Stimulated activated CD4-positive, alpha-beta T cell treated with anti-CD3 and anti-CD28 coated beads, Interleukin-12 subunit alpha, Interleukin-12 subunit beta, amount 100 ng/mL, for 48 hours (primary cell): ENCODE measurements at regions not wholly inside any gene's neighbourhood (a gene's known extent, or its start where the extent isn't known, plus 50 kb on each side); places are given as distances from the start of the nearest gene placed in this dataset.

Experiments
- DNase-seq, 3 donors: peaks; one replicate each; pipeline ENCODE4 v3.0.0-alpha.2; 2020; ENCODE audit warnings: low read depth in 2 of 3, low spot score in 1 of 3

GRCh38 chr11:26027887-26028286 is 304.0 kb upstream of the ANO3 start:
- DNase-seq, result no peak

GRCh38 chr11:26028393-26028911 is 303.5 kb upstream of the ANO3 start:
- no peak for DNase-seq

- no peak for DNase-seq
These were observed 301.5 kb upstream of the ANO3 start for GRCh38 chr11:26030399-26030798.

- DNase-seq, result no peak
These were observed 299.7 kb upstream of the ANO3 start for GRCh38 chr11:26032241-26032640.

GRCh38 chr11:26035696-26036095 is 296.2 kb upstream of the ANO3 start:
- no peak for DNase-seq

GRCh38 chr11:26037716-26038115 is 294.2 kb upstream of the ANO3 start:
- no peak for DNase-seq

- DNase-seq, result no peak
These were observed 291.6 kb upstream of the ANO3 start for GRCh38 chr11:26040339-26040738.

- no peak for DNase-seq
These were observed 289.8 kb upstream of the ANO3 start for GRCh38 chr11:26042113-26042512.

GRCh38 chr11:26043665-26044064 is 288.3 kb upstream of the ANO3 start:
- no peak for DNase-seq

- DNase-seq, result no peak
These were observed 287.5 kb upstream of the ANO3 start for GRCh38 chr11:26044389-26044788.

- DNase-seq, result no peak
These were observed 286.8 kb upstream of the ANO3 start for GRCh38 chr11:26045082-26045481.

GRCh38 chr11:26048271-26048670 is 283.7 kb upstream of the ANO3 start:
- DNase-seq, result no peak

GRCh38 chr11:26053966-26054365 is 278.0 kb upstream of the ANO3 start:
- no peak for DNase-seq

GRCh38 chr11:26062660-26063059 is 269.3 kb upstream of the ANO3 start:
- DNase-seq, result no peak

GRCh38 chr11:26063915-26064314 is 268.0 kb upstream of the ANO3 start:
- DNase-seq, result no peak

GRCh38 chr11:26065944-26066343 is 266.0 kb upstream of the ANO3 start:
- DNase-seq, result no peak

GRCh38 chr11:26070714-26071380 is 261.1 kb upstream of the ANO3 start:
- DNase-seq, result no peak

- no peak for DNase-seq
These were observed 259.2 kb upstream of the ANO3 start for GRCh38 chr11:26072614-26073153.

GRCh38 chr11:26073646-26074045 is 258.3 kb upstream of the ANO3 start:
- no peak for DNase-seq

GRCh38 chr11:26076233-26076990 is 255.5 kb upstream of the ANO3 start:
- no peak for DNase-seq

GRCh38 chr11:26078231-26078821 is 253.6 kb upstream of the ANO3 start:
- DNase-seq, result no peak

GRCh38 chr11:26084313-26084712 is 247.6 kb upstream of the ANO3 start:
- DNase-seq, result no peak
